GM23338 (cell line): ENCODE measurements at regions not wholly inside any gene's neighbourhood (a gene's known extent, or its start where the extent isn't known, plus 50 kb on each side); places are given as distances from the start of the nearest gene placed in this dataset.

Experiments used
- ATAC-seq: fragments of 200-7000 bp; cut with Tn5 transposase; 3 replicates; pipeline ENCODE4 v1.9.1; 2020
- DNase-seq: peaks from one replicate; pipeline ENCODE4 v3.0.0-alpha.2; 2015; ENCODE audit warnings: low spot score
- H2AFZ ChIP-seq: fragments of 200-600 bp; sonication (generic); 2 replicates; pipeline ENCODE4 v1.8.0; 2016; ENCODE audit warnings: antibody characterized with exemption, mild to moderate bottlenecking, moderate library complexity
- H3F3A ChIP-seq: fragments of 200-600 bp; sonication (generic); replicated peaks from 2 replicates; pipeline ENCODE4 v1.8.0; 2017; ENCODE audit warnings: antibody characterized with exemption, mixed run types, low read depth
- H3K27ac ChIP-seq: fragments of 200-600 bp; sonication (generic); 2 replicates; pipeline ENCODE4 v1.6.1; 2016; ENCODE audit warnings: low read depth
- H3K27me3 ChIP-seq: fragments of 200-600 bp; sonication (generic); 2 replicates; pipeline ENCODE4 v1.8.0; 2016; ENCODE audit warnings: mild to moderate bottlenecking, mixed run types, moderate library complexity; ENCODE audit not compliant: insufficient read depth
- H3K36me3 ChIP-seq: fragments of 200-600 bp; sonication (generic); 2 replicates; pipeline ENCODE4 v1.8.0; 2016; ENCODE audit warnings: mild to moderate bottlenecking; ENCODE audit not compliant: insufficient read depth
- H3K4me1 ChIP-seq: fragments of 200-600 bp; sonication (generic); 2 replicates; pipeline ENCODE4 v1.8.0; 2016; ENCODE audit warnings: mild to moderate bottlenecking, moderate library complexity; ENCODE audit not compliant: insufficient read depth
- H3K4me2 ChIP-seq: fragments of 200-600 bp; sonication (generic); 2 replicates; pipeline ENCODE4 v1.7.1; 2017; ENCODE audit warnings: mixed run types
- H3K4me3 ChIP-seq: fragments of 200-600 bp; sonication (generic); 2 replicates; pipeline ENCODE4 v1.6.1; 2016; ENCODE audit warnings: mixed run types
- H3K79me2 ChIP-seq: fragments of 200-600 bp; sonication (generic); replicated peaks from 2 replicates; pipeline ENCODE4 v1.8.0; 2017; ENCODE audit warnings: mild to moderate bottlenecking; ENCODE audit not compliant: insufficient read depth
- H3K9me2 ChIP-seq: fragments of 200-600 bp; sonication (generic); 2 replicates; pipeline ENCODE4 v1.8.0; 2017; ENCODE audit not compliant: insufficient read depth
- H4K20me1 ChIP-seq: fragments of 200-600 bp; sonication (generic); replicated peaks from 2 replicates; pipeline ENCODE4 v1.8.0; 2017; ENCODE audit warnings: mild to moderate bottlenecking; ENCODE audit not compliant: insufficient read depth
- H3K27ac Mint-ChIP-seq: 2 replicates; pipeline ENCODE4 v1.8.0; 2020; ENCODE audit warnings: inconsistent platforms, mild to moderate bottlenecking, moderate library complexity, mixed read lengths
- H3K27me3 Mint-ChIP-seq: 3 replicates; pipeline ENCODE4 v1.8.0; 2022; ENCODE audit warnings: low read depth, mild to moderate bottlenecking, moderate library complexity, mixed read lengths, inconsistent platforms; ENCODE audit not compliant: insufficient read depth, poor library complexity
- H3K36me3 Mint-ChIP-seq: 3 replicates; pipeline ENCODE4 v1.8.0; 2021; ENCODE audit warnings: low read depth, mild to moderate bottlenecking, inconsistent platforms, moderate library complexity, mixed read lengths
- H3K4me1 Mint-ChIP-seq: 3 replicates; pipeline ENCODE4 v1.8.0; 2020; ENCODE audit warnings: mild to moderate bottlenecking, inconsistent platforms, mixed read lengths
- H3K4me3 Mint-ChIP-seq: 3 replicates; pipeline ENCODE4 v1.8.0; 2021; ENCODE audit warnings: moderate library complexity, mild to moderate bottlenecking, inconsistent platforms, mixed read lengths
- H3K9me3 Mint-ChIP-seq: 3 replicates; pipeline ENCODE4 v1.8.0; 2020; ENCODE audit warnings: moderate library complexity, mild to moderate bottlenecking, inconsistent platforms, mixed read lengths
- CREB1 ChIP-seq: fragments of 250-450 bp; sonication (Bioruptor Pico); IDR thresholded peaks from 2 replicates; pipeline ENCODE4 v1.5.0; 2020; ENCODE audit warnings: low read depth, mild to moderate bottlenecking, moderate library complexity
- CTCF ChIP-seq, 2 experiments: fragments of 200-600 bp in 1 of 2; sonication (generic) in 1 of 2; conservative IDR thresholded peaks; 2 replicates each; pipeline versions ENCODE4 v1.5.1 to v1.6.1; 2016 to 2017; ENCODE audit warnings: antibody characterized with exemption in 2 of 2, low read depth in 2 of 2, mild to moderate bottlenecking in 2 of 2, moderate library complexity in 1 of 2
- ETS1 ChIP-seq: IDR thresholded peaks from 2 replicates; pipeline ENCODE4 v1.6.1; 2016; ENCODE audit warnings: antibody characterized with exemption
- EZH2 ChIP-seq: fragments of 200-600 bp; sonication (generic); IDR thresholded peaks from one replicate; pipeline ENCODE4 v1.8.0; 2017; ENCODE audit warnings: antibody characterized with exemption, mild to moderate bottlenecking, low read depth; ENCODE audit not compliant: unreplicated experiment
- EZH2phosphoT487 ChIP-seq: fragments of 200-600 bp; sonication (generic); IDR thresholded peaks from one replicate; pipeline ENCODE4 v1.8.1; 2018; ENCODE audit warnings: antibody characterized with exemption; ENCODE audit not compliant: unreplicated experiment
- JUNB ChIP-seq: IDR thresholded peaks from one replicate; pipeline ENCODE4 v1.6.1; 2016; ENCODE audit warnings: antibody characterized with exemption; ENCODE audit not compliant: unreplicated experiment
- NANOG ChIP-seq: IDR thresholded peaks from 2 replicates; pipeline ENCODE4 v1.6.1; 2016; ENCODE audit warnings: antibody characterized with exemption, borderline replicate concordance
- POLR2AphosphoS5 ChIP-seq: IDR thresholded peaks from 2 replicates; pipeline ENCODE4 v1.6.1; 2016; ENCODE audit warnings: antibody characterized with exemption, low read depth
- REST ChIP-seq: IDR thresholded peaks from one replicate; pipeline ENCODE4 v1.6.1; 2018; ENCODE audit warnings: antibody characterized with exemption; ENCODE audit not compliant: unreplicated experiment
- ZNF331 ChIP-seq: fragments of 250-450 bp; sonication (Bioruptor Pico); IDR thresholded peaks from 2 replicates; pipeline ENCODE4 v1.5.0; 2020; ENCODE audit warnings: low read depth, mild to moderate bottlenecking, moderate library complexity

- TF ChIP-seq JUNB (no peak), ETS1 (no peak), CREB1 (CRISPR knock-in tag) (no peak), POLR2AphosphoS5 (no peak), ZNF331 (CRISPR knock-in tag) (no peak)
Observed at GRCh38 chr5:67360047-67360446, 163.4 kb upstream of the CD180 start (continued).

GRCh38 chr5:67358186-67358585 lies 161.6 kb upstream of the CD180 start:
- Histone ChIP-seq H3K27me3 (no peaks in the 10 kb centered on the region), H3K4me1 (peaks cover 12% of the 10 kb centered on the region), H3K4me2 (no peak overlapping the region), H3K36me3 (no peaks in the 10 kb centered on the region), H2AFZ (no peak overlapping the region), H3K79me2 (no peaks in the 10 kb centered on the region), H3F3A (no peaks in the 10 kb centered on the region), H3K9me2 (peaks cover 21% of the 10 kb centered on the region), H3K27ac (no peak overlapping the region), H3K4me3 (no peak overlapping the region), H4K20me1 (no peaks in the 10 kb centered on the region)
- DNase-seq = no peak
- no peaks in the 10 kb centered on the region; the same call in 2 of the 3 replicates for H3K9me3 Mint-ChIP-seq
- H3K36me3 Mint-ChIP-seq = no peaks in the 10 kb centered on the region
- peaks cover 9% of the 10 kb centered on the region for H3K4me1 Mint-ChIP-seq
- no peak overlapping the region for H3K27ac Mint-ChIP-seq
- peaks cover 5% of the 10 kb centered on the region for H3K27me3 Mint-ChIP-seq
- ATAC-seq = no peak
- no peak overlapping the region for H3K4me3 Mint-ChIP-seq
- no peak for TF ChIP-seq EZH2
- TF ChIP-seq REST = no peak
- TF ChIP-seq ETS1 = no peak
- no peak for TF ChIP-seq CTCF (conservative IDR thresholded peaks at IDR 0.05; ENCODE audit: low read depth in 2 of 2)
- no peak for TF ChIP-seq POLR2AphosphoS5
- no peak for TF ChIP-seq EZH2phosphoT487
- no peak for TF ChIP-seq NANOG
- TF ChIP-seq CREB1 (CRISPR knock-in tag) = no peak
